ENCODE measurements at regions not wholly inside any gene's neighbourhood (a gene's known extent, or its start where the extent isn't known, plus 50 kb on each side); places are given as distances from the start of the nearest gene placed in this dataset.

GRCh38 chr3:197408177-197408957 lies 110.0 kb upstream of the DLG1 start:
- TF ChIP-seq, protein P1, sequence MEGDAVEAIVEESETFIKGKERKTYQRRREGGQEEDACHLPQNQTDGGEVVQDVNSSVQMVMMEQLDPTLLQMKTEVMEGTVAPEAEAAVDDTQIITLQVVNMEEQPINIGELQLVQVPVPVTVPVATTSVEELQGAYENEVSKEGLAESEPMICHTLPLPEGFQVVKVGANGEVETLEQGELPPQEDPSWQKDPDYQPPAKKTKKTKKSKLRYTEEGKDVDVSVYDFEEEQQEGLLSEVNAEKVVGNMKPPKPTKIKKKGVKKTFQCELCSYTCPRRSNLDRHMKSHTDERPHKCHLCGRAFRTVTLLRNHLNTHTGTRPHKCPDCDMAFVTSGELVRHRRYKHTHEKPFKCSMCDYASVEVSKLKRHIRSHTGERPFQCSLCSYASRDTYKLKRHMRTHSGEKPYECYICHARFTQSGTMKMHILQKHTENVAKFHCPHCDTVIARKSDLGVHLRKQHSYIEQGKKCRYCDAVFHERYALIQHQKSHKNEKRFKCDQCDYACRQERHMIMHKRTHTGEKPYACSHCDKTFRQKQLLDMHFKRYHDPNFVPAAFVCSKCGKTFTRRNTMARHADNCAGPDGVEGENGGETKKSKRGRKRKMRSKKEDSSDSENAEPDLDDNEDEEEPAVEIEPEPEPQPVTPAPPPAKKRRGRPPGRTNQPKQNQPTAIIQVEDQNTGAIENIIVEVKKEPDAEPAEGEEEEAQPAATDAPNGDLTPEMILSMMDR (IDR thresholded peaks at IDR 0.05), result no peak
- H3K27me3 ChIP-seq (ENCODE audit: insufficient read depth in 3 of 3, low read length in 2 of 3), result peaks cover 0 to 2% (median 0%) of the 10 kb centered on the region in 3 donors
- no peak overlapping the region for H3K4me3 ChIP-seq
- no peaks in the 10 kb centered on the region for H3K9me3 ChIP-seq
- ATAC-seq (peak in 3 of 4 donors; percentile 25 to 70 (median 62)), DNase-seq (no peak)
- intact Hi-C loops (cut with DNase I), result no loop called here
- H3K27ac ChIP-seq, result no peak overlapping the region
- peaks cover 5% of the 10 kb centered on the region for H3K4me1 ChIP-seq
- no peaks in the 10 kb centered on the region for H3K36me3 ChIP-seq (ENCODE audit: insufficient read depth in 1 of 2, low read depth in 1 of 2)
- WGBS, 3 donors, result 35 to 39% (median 35%) methylated on average over 9 of the region's 9 CpGs

- peaks cover 0 to 2% (median 0%) of the 10 kb centered on the region in 3 donors for H3K27me3 ChIP-seq (ENCODE audit: insufficient read depth in 3 of 3, low read length in 2 of 3)
- H3K9me3 ChIP-seq, result no peaks in the 10 kb centered on the region
- ATAC-seq (no peak), DNase-seq (no peak)
- H3K4me3 ChIP-seq, result no peak overlapping the region
- no peaks in the 10 kb centered on the region for H3K36me3 ChIP-seq (ENCODE audit: insufficient read depth in 1 of 2, low read depth in 1 of 2)
- no peak overlapping the region for H3K27ac ChIP-seq
- peaks cover 5% of the 10 kb centered on the region for H3K4me1 ChIP-seq
- intact Hi-C loops (cut with DNase I), result no loop called here
- 56 to 93% (median 93%) methylated on average over 3 of the region's 3 CpGs for WGBS, 3 donors
- TF ChIP-seq, protein P1 (IDR thresholded peaks at IDR 0.05), result no peak
These were observed 109.1 kb upstream of the DLG1 start for GRCh38 chr3:197407526-197407925.

- no peak for ATAC-seq
- WGBS, 3 donors, result 88 to 93% (median 90%) methylated on average over 15 of the region's 15 CpGs
- no peak for DNase-seq
These were observed 108.6 kb upstream of the DLG1 start for GRCh38 chr3:197407053-197407452.

DNA sequence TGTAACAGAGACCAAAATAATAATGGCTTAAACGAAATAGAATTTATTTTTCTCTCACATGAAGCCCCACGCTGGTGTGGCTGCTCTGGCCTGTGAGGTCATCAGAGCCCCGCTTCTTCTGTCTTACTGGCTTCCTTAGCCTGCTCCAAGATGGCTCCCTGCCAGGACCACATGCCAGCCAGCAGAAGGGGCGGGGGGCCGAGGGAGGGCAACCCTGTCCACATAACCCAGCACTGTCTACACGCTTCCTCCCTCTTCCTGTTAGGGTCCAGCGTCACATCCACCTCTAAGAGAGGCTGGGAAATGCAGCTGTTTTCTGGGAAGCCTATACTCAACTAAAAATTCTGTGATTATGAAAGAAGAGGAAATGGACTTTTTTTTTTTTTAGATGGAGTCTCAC lies 107.9 kb upstream of the DLG1 start:
- H3K27me3 ChIP-seq (ENCODE audit: insufficient read depth in 3 of 3, low read length in 2 of 3), result peaks cover 0 to 2% (median 0%) of the 10 kb centered on the region in 3 donors
- H3K4me1 ChIP-seq, result peaks cover 5% of the 10 kb centered on the region
- DNase-seq, result no peak
- no peak overlapping the region for H3K4me3 ChIP-seq
- TF ChIP-seq, protein P1 (IDR thresholded peaks at IDR 0.05), result no peak
- no peak overlapping the region for H3K27ac ChIP-seq
- peak in 3 of 4 donors; percentile 38 to 46 (median 41) for ATAC-seq
- no peaks in the 10 kb centered on the region for H3K9me3 ChIP-seq
- intact Hi-C loops (cut with DNase I), result no loop called here
- WGBS, 3 donors, result 26 to 43% (median 26%) methylated on average over 7 of the region's 7 CpGs
- no peaks in the 10 kb centered on the region for H3K36me3 ChIP-seq (ENCODE audit: insufficient read depth in 1 of 2, low read depth in 1 of 2)

More at GRCh38 chr3:197407053-197407452, 108.6 kb upstream of the DLG1 start:
- H3K9me3 ChIP-seq, result no peaks in the 10 kb centered on the region
- intact Hi-C loops (cut with DNase I), result no loop called here
- H3K36me3 ChIP-seq (ENCODE audit: insufficient read depth in 1 of 2, low read depth in 1 of 2), result no peaks in the 10 kb centered on the region
- H3K27me3 ChIP-seq (ENCODE audit: insufficient read depth in 3 of 3, low read length in 2 of 3), result peaks cover 0 to 2% (median 0%) of the 10 kb centered on the region in 3 donors
- TF ChIP-seq, protein P1 (IDR thresholded peaks at IDR 0.05), result no peak
- no peak overlapping the region for H3K4me3 ChIP-seq
- H3K27ac ChIP-seq, result no peak overlapping the region
- peaks cover 5% of the 10 kb centered on the region for H3K4me1 ChIP-seq
